Right lobe of liver (tissue), 4 donors: ENCODE measurements at regions not wholly inside any gene's neighbourhood (a gene's known extent, or its start where the extent isn't known, plus 50 kb on each side); places are given as distances from the start of the nearest gene placed in this dataset.

ENCODE experiments used
- POLR2A ChIP-seq: fragments of 450-650 bp; IDR thresholded peaks from one replicate; pipeline ENCODE4 v1.6.1; 2017; ENCODE audit warnings: antibody characterized with exemption, mild to moderate bottlenecking
- TF ChIP-seq, protein P1 (sequence below), 4 donors: fragments of 200-600 bp in 3 of 4; fragments of 450-650 bp in 1 of 4; IDR thresholded peaks; one replicate each; pipeline versions ENCODE4 v1.5.1 to v1.8.0; 2016 to 2022; ENCODE audit warnings: antibody characterized with exemption in 4 of 4, mild to moderate bottlenecking in 2 of 4
- donor health status: DM: no; HTN: no; CAD: no.
- donor health status: DM: no; HTN: no; CAD: no.
- donor health status: DM: no; HTN: yes; CAD: no.

DNA sequence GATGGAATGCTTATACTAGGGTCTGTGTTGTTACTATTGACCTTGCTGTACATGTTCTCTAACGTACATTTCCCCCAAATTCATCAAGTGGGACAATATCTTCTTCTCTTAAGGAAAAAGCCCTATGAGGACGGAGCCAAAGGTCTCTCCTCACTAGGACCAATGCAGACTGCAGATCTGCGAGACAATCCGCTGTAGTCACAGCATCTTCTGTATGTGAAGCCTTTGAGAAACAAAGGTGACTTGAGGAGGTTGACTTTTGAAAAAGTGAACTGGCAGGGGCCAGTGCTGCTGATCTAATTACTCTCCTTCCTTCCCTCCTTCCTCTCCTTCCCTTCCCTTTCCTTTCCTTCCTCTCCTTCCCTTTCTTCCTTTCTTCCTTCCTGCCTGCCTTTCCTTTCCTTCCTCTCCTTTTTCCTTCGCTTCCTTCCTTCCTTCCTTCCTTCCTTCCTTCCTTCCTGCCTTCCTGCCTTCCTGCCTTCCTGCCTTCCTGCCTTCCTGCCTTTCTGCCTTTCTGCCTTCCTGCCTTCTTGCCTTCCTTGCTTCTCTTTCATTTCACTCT lies 71.1 kb upstream of the BASP1 start:
- TF ChIP-seq, protein P1, sequence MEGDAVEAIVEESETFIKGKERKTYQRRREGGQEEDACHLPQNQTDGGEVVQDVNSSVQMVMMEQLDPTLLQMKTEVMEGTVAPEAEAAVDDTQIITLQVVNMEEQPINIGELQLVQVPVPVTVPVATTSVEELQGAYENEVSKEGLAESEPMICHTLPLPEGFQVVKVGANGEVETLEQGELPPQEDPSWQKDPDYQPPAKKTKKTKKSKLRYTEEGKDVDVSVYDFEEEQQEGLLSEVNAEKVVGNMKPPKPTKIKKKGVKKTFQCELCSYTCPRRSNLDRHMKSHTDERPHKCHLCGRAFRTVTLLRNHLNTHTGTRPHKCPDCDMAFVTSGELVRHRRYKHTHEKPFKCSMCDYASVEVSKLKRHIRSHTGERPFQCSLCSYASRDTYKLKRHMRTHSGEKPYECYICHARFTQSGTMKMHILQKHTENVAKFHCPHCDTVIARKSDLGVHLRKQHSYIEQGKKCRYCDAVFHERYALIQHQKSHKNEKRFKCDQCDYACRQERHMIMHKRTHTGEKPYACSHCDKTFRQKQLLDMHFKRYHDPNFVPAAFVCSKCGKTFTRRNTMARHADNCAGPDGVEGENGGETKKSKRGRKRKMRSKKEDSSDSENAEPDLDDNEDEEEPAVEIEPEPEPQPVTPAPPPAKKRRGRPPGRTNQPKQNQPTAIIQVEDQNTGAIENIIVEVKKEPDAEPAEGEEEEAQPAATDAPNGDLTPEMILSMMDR (IDR thresholded peaks at IDR 0.05) = no peak
- no peak for TF ChIP-seq POLR2A
